ENCODE measurements at regions not wholly inside any gene's neighbourhood (a gene's known extent, or its start where the extent isn't known, plus 50 kb on each side); places are given as distances from the start of the nearest gene placed in this dataset.

GRCh38 chr4:97238956-97239666, 904.2 kb downstream of the STPG2 start:
- WGBS, 2 donors = 56 to 61% methylated on average over 4 of the region's 4 CpGs
- DNase-seq (ENCODE audit: low spot score in 2 of 2) = no peak
- H3K4me3 ChIP-seq (ENCODE audit: low read depth, poor library complexity, severe bottlenecking) = no peak overlapping the region
- TF ChIP-seq POLR2A (IDR thresholded peaks at IDR 0.05) = no peak
- intact Hi-C loops (cut with DNase I; ENCODE audit: low total_unique reads) = loop anchor here (5.0 kb wide), 1 partner anchor 358 kb away; no protein-coding TSS in a partner anchor

DNA sequence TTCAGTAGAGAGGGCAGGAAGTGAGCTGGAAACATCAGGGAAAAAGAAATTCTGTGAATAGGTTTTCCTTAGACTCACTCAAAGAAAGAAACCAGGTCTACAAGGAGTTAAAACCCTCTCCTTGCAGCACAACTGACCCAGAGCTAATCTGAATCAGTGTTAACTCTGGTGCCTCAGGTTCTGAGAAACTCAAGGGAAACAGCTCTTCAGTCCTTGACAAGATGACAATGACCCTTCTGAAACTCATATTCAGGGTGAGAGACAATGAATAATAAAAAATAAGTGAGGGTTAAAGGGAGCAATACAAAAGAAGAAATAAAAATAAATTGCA, 903.6 kb downstream of the STPG2 start:
- no peak overlapping the region for H3K4me3 ChIP-seq (ENCODE audit: low read depth, poor library complexity, severe bottlenecking)
- TF ChIP-seq, protein P1, sequence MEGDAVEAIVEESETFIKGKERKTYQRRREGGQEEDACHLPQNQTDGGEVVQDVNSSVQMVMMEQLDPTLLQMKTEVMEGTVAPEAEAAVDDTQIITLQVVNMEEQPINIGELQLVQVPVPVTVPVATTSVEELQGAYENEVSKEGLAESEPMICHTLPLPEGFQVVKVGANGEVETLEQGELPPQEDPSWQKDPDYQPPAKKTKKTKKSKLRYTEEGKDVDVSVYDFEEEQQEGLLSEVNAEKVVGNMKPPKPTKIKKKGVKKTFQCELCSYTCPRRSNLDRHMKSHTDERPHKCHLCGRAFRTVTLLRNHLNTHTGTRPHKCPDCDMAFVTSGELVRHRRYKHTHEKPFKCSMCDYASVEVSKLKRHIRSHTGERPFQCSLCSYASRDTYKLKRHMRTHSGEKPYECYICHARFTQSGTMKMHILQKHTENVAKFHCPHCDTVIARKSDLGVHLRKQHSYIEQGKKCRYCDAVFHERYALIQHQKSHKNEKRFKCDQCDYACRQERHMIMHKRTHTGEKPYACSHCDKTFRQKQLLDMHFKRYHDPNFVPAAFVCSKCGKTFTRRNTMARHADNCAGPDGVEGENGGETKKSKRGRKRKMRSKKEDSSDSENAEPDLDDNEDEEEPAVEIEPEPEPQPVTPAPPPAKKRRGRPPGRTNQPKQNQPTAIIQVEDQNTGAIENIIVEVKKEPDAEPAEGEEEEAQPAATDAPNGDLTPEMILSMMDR (IDR thresholded peaks at IDR 0.05) = no peak
- no peak for TF ChIP-seq POLR2A (IDR thresholded peaks at IDR 0.05)
- intact Hi-C loops (cut with DNase I; ENCODE audit: low total_unique reads) = loop anchor here (5.0 kb wide), 1 partner anchor 358 kb away; no protein-coding TSS in a partner anchor
- no peak for DNase-seq (ENCODE audit: low spot score in 2 of 2)

DNA sequence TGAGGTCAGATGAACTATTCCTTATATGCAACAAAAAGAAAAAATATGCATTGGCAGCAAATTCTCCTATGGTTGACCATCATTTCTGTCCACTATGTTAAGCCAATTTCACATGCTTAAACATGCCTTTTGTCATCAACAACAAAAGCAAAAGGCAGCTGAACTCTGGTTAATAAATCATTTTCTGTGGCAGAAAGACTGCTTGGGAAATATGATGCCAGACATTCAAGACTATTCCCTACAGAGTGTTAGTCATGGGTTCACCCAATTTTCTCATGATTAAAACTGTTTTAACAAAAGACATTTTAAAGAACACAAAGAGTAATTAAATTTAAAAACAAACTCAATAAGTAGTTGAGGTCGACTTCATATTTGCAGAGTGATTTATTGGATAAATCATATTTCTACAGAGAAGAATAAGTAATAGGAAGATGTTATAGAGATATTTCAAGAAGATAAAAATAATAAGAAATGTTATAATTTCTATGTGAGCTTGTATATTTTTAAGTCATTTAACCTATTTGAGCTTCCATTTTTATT, 890.6 kb downstream of the STPG2 start:
- TF ChIP-seq, protein P1 (IDR thresholded peaks at IDR 0.05) = no peak
- TF ChIP-seq POLR2A (IDR thresholded peaks at IDR 0.05) = no peak
- 43 to 45% methylated on average over 1 of the region's 1 CpG for WGBS, 2 donors
- DNase-seq (ENCODE audit: low spot score in 2 of 2) = no peak
- intact Hi-C loops (cut with DNase I; ENCODE audit: low total_unique reads) = no loop called here
- H3K4me3 ChIP-seq (ENCODE audit: low read depth, poor library complexity, severe bottlenecking) = no peak overlapping the region

DNA sequence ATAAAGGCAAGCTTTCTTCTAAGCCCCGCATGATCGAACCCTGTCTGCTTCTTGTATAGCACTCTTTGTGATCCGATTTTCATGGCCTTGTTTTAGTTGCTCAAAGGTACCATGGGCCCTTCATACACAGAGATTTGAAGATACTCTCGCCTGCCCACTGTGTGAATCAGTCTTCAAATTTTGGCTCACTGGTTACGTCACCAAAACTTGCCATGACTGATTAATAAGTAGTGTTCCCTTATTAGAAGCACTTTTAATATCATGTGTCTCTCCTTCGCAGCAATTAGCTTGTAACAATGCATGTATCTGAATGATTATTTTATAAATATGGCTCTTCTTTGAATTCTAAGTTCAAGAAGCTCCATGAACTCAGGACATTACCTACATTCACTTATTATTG, 880.5 kb downstream of the STPG2 start:
- 84 to 87% methylated on average over 6 of the region's 6 CpGs for WGBS, 2 donors
- intact Hi-C loops (cut with DNase I; ENCODE audit: low total_unique reads) = no loop called here
- no peak for DNase-seq (ENCODE audit: low spot score in 2 of 2)
- no peak overlapping the region for H3K4me3 ChIP-seq (ENCODE audit: low read depth, poor library complexity, severe bottlenecking)
- TF ChIP-seq, protein P1 (IDR thresholded peaks at IDR 0.05) = no peak
- TF ChIP-seq POLR2A (IDR thresholded peaks at IDR 0.05) = no peak

- WGBS, 2 donors = 80 to 98% methylated on average over 2 of the region's 2 CpGs
- TF ChIP-seq POLR2A (IDR thresholded peaks at IDR 0.05) = no peak
- TF ChIP-seq, protein P1 (IDR thresholded peaks at IDR 0.05) = no peak
- H3K4me3 ChIP-seq (ENCODE audit: low read depth, poor library complexity, severe bottlenecking) = no peak overlapping the region
- no peak for DNase-seq (ENCODE audit: low spot score in 2 of 2)
- intact Hi-C loops (cut with DNase I; ENCODE audit: low total_unique reads) = no loop called here
These were observed 873.2 kb downstream of the STPG2 start for GRCh38 chr4:97270051-97270450.

DNA sequence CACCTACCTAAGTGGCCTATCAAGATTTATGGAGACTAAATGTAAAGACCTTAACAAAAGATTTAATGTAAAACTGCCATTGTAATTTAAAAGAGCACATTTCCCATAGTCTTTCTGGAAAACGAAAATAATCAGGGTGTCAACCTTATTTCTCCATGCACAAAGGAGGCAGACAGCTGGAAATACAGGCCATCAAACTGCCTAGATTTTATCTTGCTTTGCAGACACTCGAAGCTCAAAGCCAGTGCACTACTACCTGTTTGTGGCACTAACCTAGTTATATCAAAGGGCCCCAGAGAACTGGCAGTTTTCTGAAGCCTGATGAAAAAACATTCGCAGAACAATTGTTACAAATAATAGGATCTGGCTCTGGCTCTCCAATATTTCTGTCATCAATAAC, 863.9 kb downstream of the STPG2 start:
- 40 to 48% methylated on average over 3 of the region's 3 CpGs for WGBS, 2 donors
- intact Hi-C loops (cut with DNase I; ENCODE audit: low total_unique reads) = no loop called here
- TF ChIP-seq, protein P1 (IDR thresholded peaks at IDR 0.05) = no peak
- TF ChIP-seq POLR2A (IDR thresholded peaks at IDR 0.05) = no peak
- no peak overlapping the region for H3K4me3 ChIP-seq (ENCODE audit: low read depth, poor library complexity, severe bottlenecking)
- DNase-seq (ENCODE audit: low spot score in 2 of 2) = no peak
